ENCODE measurements at regions not wholly inside any gene's neighbourhood (a gene's known extent, or its start where the extent isn't known, plus 50 kb on each side); places are given as distances from the start of the nearest gene placed in this dataset.

GRCh38 chr20:16968099-16968498, 219.9 kb downstream of the OTOR start:
- no peak overlapping the region for H3K27ac Mint-ChIP-seq (ENCODE audit: unreplicated experiment)
- H3K4me1 Mint-ChIP-seq, result no peaks in the 10 kb centered on the region
- DNase-seq (ENCODE audit: low read depth, low spot score), result no peak
- H3K27me3 Mint-ChIP-seq (ENCODE audit: low read depth), result peaks cover 3% of the 10 kb centered on the region
- no peak overlapping the region for H3K4me3 Mint-ChIP-seq
- no peak for TF ChIP-seq CTCF (conservative IDR thresholded peaks at IDR 0.05)
- H3K36me3 Mint-ChIP-seq (ENCODE audit: low read depth), result no peaks in the 10 kb centered on the region
- H3K9me3 Mint-ChIP-seq, result no peaks in the 10 kb centered on the region

- Mint-ChIP-seq H3K9me3 (no peaks in the 10 kb centered on the region), H3K27ac (ENCODE audit: unreplicated experiment) (no peak overlapping the region), H3K4me1 (no peaks in the 10 kb centered on the region), H3K27me3 (ENCODE audit: low read depth) (no peaks in the 10 kb centered on the region), H3K36me3 (ENCODE audit: low read depth) (no peaks in the 10 kb centered on the region), H3K4me3 (no peak overlapping the region)
- no peak for DNase-seq (ENCODE audit: low read depth, low spot score)
- no peak for TF ChIP-seq CTCF (conservative IDR thresholded peaks at IDR 0.05)
Observed at GRCh38 chr20:16970776-16971175, 222.6 kb downstream of the OTOR start.

- Mint-ChIP-seq H3K27me3 (ENCODE audit: low read depth) (no peaks in the 10 kb centered on the region), H3K4me1 (no peaks in the 10 kb centered on the region), H3K36me3 (ENCODE audit: low read depth) (no peaks in the 10 kb centered on the region), H3K9me3 (no peaks in the 10 kb centered on the region), H3K27ac (ENCODE audit: unreplicated experiment) (no peak overlapping the region), H3K4me3 (no peak overlapping the region)
- DNase-seq (ENCODE audit: low read depth, low spot score), result no peak
- no peak for TF ChIP-seq CTCF (conservative IDR thresholded peaks at IDR 0.05)
Observed at GRCh38 chr20:16974080-16974854, 226.1 kb downstream of the OTOR start.

- Mint-ChIP-seq H3K36me3 (ENCODE audit: low read depth) (no peaks in the 10 kb centered on the region), H3K27ac (ENCODE audit: unreplicated experiment) (no peak overlapping the region), H3K4me3 (no peak overlapping the region), H3K4me1 (no peaks in the 10 kb centered on the region), H3K9me3 (no peaks in the 10 kb centered on the region), H3K27me3 (ENCODE audit: low read depth) (no peaks in the 10 kb centered on the region)
- no peak for DNase-seq (ENCODE audit: low read depth, low spot score)
- TF ChIP-seq CTCF (conservative IDR thresholded peaks at IDR 0.05), result no peak
Observed at GRCh38 chr20:16974855-16975162, 226.7 kb downstream of the OTOR start.

GRCh38 chr20:16975682-16976081, 227.5 kb downstream of the OTOR start:
- Mint-ChIP-seq H3K4me3 (no peak overlapping the region), H3K27me3 (ENCODE audit: low read depth) (no peaks in the 10 kb centered on the region), H3K4me1 (no peaks in the 10 kb centered on the region), H3K9me3 (no peaks in the 10 kb centered on the region), H3K36me3 (ENCODE audit: low read depth) (no peaks in the 10 kb centered on the region), H3K27ac (ENCODE audit: unreplicated experiment) (no peak overlapping the region)
- TF ChIP-seq CTCF (conservative IDR thresholded peaks at IDR 0.05), result no peak
- DNase-seq (ENCODE audit: low read depth, low spot score), result no peak
